Liver (tissue), 7 donors: ENCODE measurements at regions not wholly inside any gene's neighbourhood (a gene's known extent, or its start where the extent isn't known, plus 50 kb on each side); places are given as distances from the start of the nearest gene placed in this dataset.

Experiments used
- DNase-seq: peaks from one replicate; pipeline ENCODE4 v3.0.0-alpha.2; 2017; ENCODE audit warnings: low spot score
- H3K27ac ChIP-seq, 2 donors: one replicate each; pipeline ENCODE4 v1.7.0; 2013; ENCODE audit warnings: inconsistent platforms in 2 of 2, low read length in 2 of 2, control low read depth in 1 of 2, low read depth in 1 of 2, mild to moderate bottlenecking in 1 of 2
- H3K27me3 ChIP-seq, 4 donors: one replicate each; pipeline versions ENCODE4 v1.6.1 to v1.7.0; 2013; ENCODE audit warnings: low read length in 3 of 4, inconsistent platforms in 1 of 4, mild to moderate bottlenecking in 1 of 4, moderate library complexity in 1 of 4; ENCODE audit not compliant: control insufficient read depth in 4 of 4, insufficient read depth in 4 of 4
- H3K36me3 ChIP-seq, 4 donors: one replicate each; pipeline versions ENCODE4 v1.6.1 to v1.7.0; 2013; ENCODE audit warnings: low read length in 3 of 4, mild to moderate bottlenecking in 3 of 4, low read depth in 1 of 4, moderate library complexity in 1 of 4; ENCODE audit not compliant: control insufficient read depth in 4 of 4, insufficient read depth in 3 of 4
- H3K4me1 ChIP-seq, 4 donors: one replicate each; pipeline versions ENCODE4 v1.6.1 to v1.7.0; 2013; ENCODE audit warnings: low read length in 3 of 4, mild to moderate bottlenecking in 3 of 4, moderate library complexity in 1 of 4; ENCODE audit not compliant: control insufficient read depth in 4 of 4, insufficient read depth in 4 of 4
- H3K4me3 ChIP-seq, 3 donors: one replicate each; pipeline versions ENCODE4 v1.6.1 to v1.7.0; 2013; ENCODE audit warnings: low read length in 3 of 3, control low read depth in 1 of 3, low read depth in 1 of 3, mild to moderate bottlenecking in 1 of 3
- H3K9ac ChIP-seq, 2 donors: one replicate each; pipeline ENCODE4 v1.7.0; 2013; ENCODE audit warnings: low read length in 2 of 2, mild to moderate bottlenecking in 2 of 2, moderate library complexity in 2 of 2, control low read depth in 1 of 2, low read depth in 1 of 2
- H3K9me3 ChIP-seq, 4 donors: one replicate each; pipeline versions ENCODE4 v1.6.1 to v1.7.0; 2013; ENCODE audit warnings: low read length in 3 of 4; ENCODE audit not compliant: control insufficient read depth in 4 of 4
- EGR1 ChIP-seq, 2 donors: IDR thresholded peaks; 2 replicates each; pipeline ENCODE4 v1.6.1; 2016 to 2018; ENCODE audit warnings: antibody characterized with exemption in 2 of 2, low read depth in 2 of 2
- FOXA1 ChIP-seq: IDR thresholded peaks from 2 replicates; pipeline ENCODE4 v1.6.1; 2016; ENCODE audit warnings: antibody characterized with exemption
- FOXA2 ChIP-seq: IDR thresholded peaks from 2 replicates; pipeline ENCODE4 v1.6.1; 2016; ENCODE audit warnings: antibody characterized with exemption
- GABPA ChIP-seq, 2 donors: IDR thresholded peaks in 1 of 2; conservative IDR thresholded peaks in 1 of 2; 2 replicates each; pipeline ENCODE4 v1.6.1; 2016; ENCODE audit warnings: antibody characterized with exemption in 2 of 2, mild to moderate bottlenecking in 1 of 2, moderate library complexity in 1 of 2
- HNF4A ChIP-seq, 2 donors: conservative IDR thresholded peaks; 2 replicates each; pipeline ENCODE4 v1.6.1; 2016; ENCODE audit warnings: antibody characterized with exemption in 2 of 2, mild to moderate bottlenecking in 2 of 2
- HNF4G ChIP-seq: IDR thresholded peaks from 2 replicates; pipeline ENCODE4 v1.6.1; 2016; ENCODE audit warnings: antibody characterized with exemption
- JUND ChIP-seq, 2 donors: IDR thresholded peaks; 2 replicates each; pipeline ENCODE4 v1.6.1; 2016; ENCODE audit warnings: antibody characterized with exemption in 2 of 2
- NR2F2 ChIP-seq: IDR thresholded peaks from 2 replicates; pipeline ENCODE4 v1.6.1; 2016; ENCODE audit warnings: antibody characterized with exemption
- RXRA ChIP-seq, 2 donors: IDR thresholded peaks; 2 replicates each; pipeline ENCODE4 v1.6.1; 2017 to 2018; ENCODE audit warnings: antibody characterized with exemption in 2 of 2, mild to moderate bottlenecking in 1 of 2
- SP1 ChIP-seq: IDR thresholded peaks from 2 replicates; pipeline ENCODE4 v1.6.1; 2018; ENCODE audit warnings: antibody characterized with exemption, mild to moderate bottlenecking
- TAF1 ChIP-seq: conservative IDR thresholded peaks from 2 replicates; pipeline ENCODE4 v1.6.1; 2016; ENCODE audit warnings: antibody characterized with exemption, mild to moderate bottlenecking
- YY1 ChIP-seq: IDR thresholded peaks from 2 replicates; pipeline ENCODE4 v1.6.1; 2016; ENCODE audit warnings: antibody characterized with exemption, mild to moderate bottlenecking
- TF ChIP-seq, protein P1 (sequence below): fragments of 150-350 bp; IDR thresholded peaks from 2 replicates; pipeline ENCODE4 v1.5.1; 2017; ENCODE audit warnings: improper control_type of control experiment, low read depth, low read length; ENCODE audit not compliant: missing input control
- TF ChIP-seq, protein P2 (sequence below): IDR thresholded peaks from 2 replicates; pipeline ENCODE4 v1.6.1; 2016; ENCODE audit warnings: antibody characterized with exemption
- TF ChIP-seq, protein P3 (sequence below): IDR thresholded peaks from 2 replicates; pipeline ENCODE4 v1.6.1; 2016; ENCODE audit warnings: antibody characterized with exemption, mild to moderate bottlenecking
- TF ChIP-seq, protein P4 (sequence below): IDR thresholded peaks from 2 replicates; pipeline ENCODE4 v1.6.1; 2016; ENCODE audit warnings: antibody characterized with exemption
- TF ChIP-seq, protein P5 (sequence below): IDR thresholded peaks from 2 replicates; pipeline ENCODE4 v1.6.1; 2016; ENCODE audit warnings: antibody characterized with exemption
- donor health status: healthy.
- donor health status: healthy.
- donor health status: healthy.
- donor health status: healthy.

DNA sequence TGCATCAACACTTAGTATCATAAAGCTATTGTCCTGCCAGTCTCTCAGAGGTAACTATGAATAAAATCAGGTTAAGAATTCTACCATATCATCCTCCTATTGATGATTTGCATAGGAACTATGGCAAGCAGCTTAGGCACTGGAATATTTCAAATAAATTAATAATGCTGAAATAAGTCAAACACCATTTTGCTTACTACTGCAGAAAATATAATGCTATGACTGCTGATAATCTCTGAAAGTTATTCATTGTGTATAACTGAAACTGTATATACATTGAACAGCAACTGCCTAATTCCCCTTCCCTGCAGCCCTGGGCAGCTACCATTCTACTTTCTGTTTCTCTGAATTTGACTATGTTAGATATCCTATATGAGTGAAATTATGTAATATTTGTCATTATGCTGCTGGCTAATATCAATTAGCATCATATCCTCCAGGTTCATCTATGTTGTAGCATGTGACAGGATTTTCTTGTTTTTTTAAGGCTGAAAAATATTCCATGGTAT lies 318.8 kb upstream of the SGCG start (continued):
- TF ChIP-seq, protein P1, sequence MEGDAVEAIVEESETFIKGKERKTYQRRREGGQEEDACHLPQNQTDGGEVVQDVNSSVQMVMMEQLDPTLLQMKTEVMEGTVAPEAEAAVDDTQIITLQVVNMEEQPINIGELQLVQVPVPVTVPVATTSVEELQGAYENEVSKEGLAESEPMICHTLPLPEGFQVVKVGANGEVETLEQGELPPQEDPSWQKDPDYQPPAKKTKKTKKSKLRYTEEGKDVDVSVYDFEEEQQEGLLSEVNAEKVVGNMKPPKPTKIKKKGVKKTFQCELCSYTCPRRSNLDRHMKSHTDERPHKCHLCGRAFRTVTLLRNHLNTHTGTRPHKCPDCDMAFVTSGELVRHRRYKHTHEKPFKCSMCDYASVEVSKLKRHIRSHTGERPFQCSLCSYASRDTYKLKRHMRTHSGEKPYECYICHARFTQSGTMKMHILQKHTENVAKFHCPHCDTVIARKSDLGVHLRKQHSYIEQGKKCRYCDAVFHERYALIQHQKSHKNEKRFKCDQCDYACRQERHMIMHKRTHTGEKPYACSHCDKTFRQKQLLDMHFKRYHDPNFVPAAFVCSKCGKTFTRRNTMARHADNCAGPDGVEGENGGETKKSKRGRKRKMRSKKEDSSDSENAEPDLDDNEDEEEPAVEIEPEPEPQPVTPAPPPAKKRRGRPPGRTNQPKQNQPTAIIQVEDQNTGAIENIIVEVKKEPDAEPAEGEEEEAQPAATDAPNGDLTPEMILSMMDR, result no peak

DNA sequence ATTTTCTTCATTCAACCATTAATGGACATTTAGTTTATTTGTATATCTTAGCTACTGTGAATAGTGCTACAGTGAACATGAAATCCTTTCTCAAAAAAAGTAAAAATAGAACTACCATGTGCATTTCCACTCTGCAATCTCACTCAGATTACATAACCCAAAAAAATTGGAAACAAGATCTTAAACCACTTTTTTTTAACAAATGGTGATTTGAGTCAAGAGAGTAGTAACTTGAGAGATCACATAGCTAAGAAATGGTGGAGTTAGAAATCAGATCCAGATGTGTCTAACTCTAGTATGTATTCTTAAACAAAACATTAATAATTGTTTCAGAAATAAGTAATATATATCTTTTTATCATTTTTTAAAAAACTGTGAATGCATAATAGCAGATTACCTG lies 318.3 kb upstream of the SGCG start:
- no peak overlapping the region for H3K4me3 ChIP-seq
- DNase-seq, result no peak
- TF ChIP-seq FOXA1, result no peak
- TF ChIP-seq TAF1, result no peak
- TF ChIP-seq HNF4G, result no peak
- TF ChIP-seq YY1, result no peak
- TF ChIP-seq, protein P2, sequence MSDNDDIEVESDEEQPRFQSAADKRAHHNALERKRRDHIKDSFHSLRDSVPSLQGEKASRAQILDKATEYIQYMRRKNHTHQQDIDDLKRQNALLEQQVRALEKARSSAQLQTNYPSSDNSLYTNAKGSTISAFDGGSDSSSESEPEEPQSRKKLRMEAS, result no peak
- no peak for TF ChIP-seq JUND (IDR thresholded peaks at IDR 0.05)
- TF ChIP-seq RXRA (IDR thresholded peaks at IDR 0.05), result no peak
- no peak for TF ChIP-seq FOXA2
- TF ChIP-seq, protein P3, sequence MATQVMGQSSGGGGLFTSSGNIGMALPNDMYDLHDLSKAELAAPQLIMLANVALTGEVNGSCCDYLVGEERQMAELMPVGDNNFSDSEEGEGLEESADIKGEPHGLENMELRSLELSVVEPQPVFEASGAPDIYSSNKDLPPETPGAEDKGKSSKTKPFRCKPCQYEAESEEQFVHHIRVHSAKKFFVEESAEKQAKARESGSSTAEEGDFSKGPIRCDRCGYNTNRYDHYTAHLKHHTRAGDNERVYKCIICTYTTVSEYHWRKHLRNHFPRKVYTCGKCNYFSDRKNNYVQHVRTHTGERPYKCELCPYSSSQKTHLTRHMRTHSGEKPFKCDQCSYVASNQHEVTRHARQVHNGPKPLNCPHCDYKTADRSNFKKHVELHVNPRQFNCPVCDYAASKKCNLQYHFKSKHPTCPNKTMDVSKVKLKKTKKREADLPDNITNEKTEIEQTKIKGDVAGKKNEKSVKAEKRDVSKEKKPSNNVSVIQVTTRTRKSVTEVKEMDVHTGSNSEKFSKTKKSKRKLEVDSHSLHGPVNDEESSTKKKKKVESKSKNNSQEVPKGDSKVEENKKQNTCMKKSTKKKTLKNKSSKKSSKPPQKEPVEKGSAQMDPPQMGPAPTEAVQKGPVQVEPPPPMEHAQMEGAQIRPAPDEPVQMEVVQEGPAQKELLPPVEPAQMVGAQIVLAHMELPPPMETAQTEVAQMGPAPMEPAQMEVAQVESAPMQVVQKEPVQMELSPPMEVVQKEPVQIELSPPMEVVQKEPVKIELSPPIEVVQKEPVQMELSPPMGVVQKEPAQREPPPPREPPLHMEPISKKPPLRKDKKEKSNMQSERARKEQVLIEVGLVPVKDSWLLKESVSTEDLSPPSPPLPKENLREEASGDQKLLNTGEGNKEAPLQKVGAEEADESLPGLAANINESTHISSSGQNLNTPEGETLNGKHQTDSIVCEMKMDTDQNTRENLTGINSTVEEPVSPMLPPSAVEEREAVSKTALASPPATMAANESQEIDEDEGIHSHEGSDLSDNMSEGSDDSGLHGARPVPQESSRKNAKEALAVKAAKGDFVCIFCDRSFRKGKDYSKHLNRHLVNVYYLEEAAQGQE, result no peak
- no peak for TF ChIP-seq GABPA (IDR thresholded peaks at IDR 0.05 in 1 of 2, conservative IDR thresholded peaks at IDR 0.05 in 1 of 2)
- TF ChIP-seq, protein P4, sequence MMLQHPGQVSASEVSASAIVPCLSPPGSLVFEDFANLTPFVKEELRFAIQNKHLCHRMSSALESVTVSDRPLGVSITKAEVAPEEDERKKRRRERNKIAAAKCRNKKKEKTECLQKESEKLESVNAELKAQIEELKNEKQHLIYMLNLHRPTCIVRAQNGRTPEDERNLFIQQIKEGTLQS, result no peak
- TF ChIP-seq, protein P5, sequence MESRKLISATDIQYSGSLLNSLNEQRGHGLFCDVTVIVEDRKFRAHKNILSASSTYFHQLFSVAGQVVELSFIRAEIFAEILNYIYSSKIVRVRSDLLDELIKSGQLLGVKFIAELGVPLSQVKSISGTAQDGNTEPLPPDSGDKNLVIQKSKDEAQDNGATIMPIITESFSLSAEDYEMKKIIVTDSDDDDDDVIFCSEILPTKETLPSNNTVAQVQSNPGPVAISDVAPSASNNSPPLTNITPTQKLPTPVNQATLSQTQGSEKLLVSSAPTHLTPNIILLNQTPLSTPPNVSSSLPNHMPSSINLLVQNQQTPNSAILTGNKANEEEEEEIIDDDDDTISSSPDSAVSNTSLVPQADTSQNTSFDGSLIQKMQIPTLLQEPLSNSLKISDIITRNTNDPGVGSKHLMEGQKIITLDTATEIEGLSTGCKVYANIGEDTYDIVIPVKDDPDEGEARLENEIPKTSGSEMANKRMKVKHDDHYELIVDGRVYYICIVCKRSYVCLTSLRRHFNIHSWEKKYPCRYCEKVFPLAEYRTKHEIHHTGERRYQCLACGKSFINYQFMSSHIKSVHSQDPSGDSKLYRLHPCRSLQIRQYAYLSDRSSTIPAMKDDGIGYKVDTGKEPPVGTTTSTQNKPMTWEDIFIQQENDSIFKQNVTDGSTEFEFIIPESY, result no peak
- no peak for TF ChIP-seq HNF4A (conservative IDR thresholded peaks at IDR 0.05)
- no peak for TF ChIP-seq NR2F2
- no peak for TF ChIP-seq SP1
- TF ChIP-seq, protein P1, result no peak
- no peak for TF ChIP-seq EGR1 (IDR thresholded peaks at IDR 0.05; ENCODE audit: low read depth in 2 of 2)

More for the DNA sequence above, 318.3 kb upstream of the SGCG start:
- no peaks in the 10 kb centered on the region for H3K9me3 ChIP-seq
- H3K27me3 ChIP-seq, result no peaks in the 10 kb centered on the region
- no peak overlapping the region for H3K27ac ChIP-seq
- H3K36me3 ChIP-seq, result no peaks in the 10 kb centered on the region
- H3K4me1 ChIP-seq, result no peaks in the 10 kb centered on the region
- no peak overlapping the region for H3K9ac ChIP-seq
